Stomach (tissue), 4 donors: ENCODE measurements at regions not wholly inside any gene's neighbourhood (a gene's known extent, or its start where the extent isn't known, plus 50 kb on each side); places are given as distances from the start of the nearest gene placed in this dataset.

Source experiments
- EP300 ChIP-seq: sonication (generic); formaldehyde crosslinking; IDR thresholded peaks from one replicate; pipeline ENCODE4 v1.6.1; 2017; ENCODE audit warnings: antibody characterized with exemption
- POLR2A ChIP-seq, 4 donors: fragments of 450-650 bp; IDR thresholded peaks; one replicate each; pipeline ENCODE4 v1.6.1; 2016; ENCODE audit warnings: antibody characterized with exemption in 4 of 4, control low read depth in 2 of 4, mild to moderate bottlenecking in 1 of 4, moderate library complexity in 1 of 4
- POLR2AphosphoS5 ChIP-seq, 3 donors: sonication (generic); formaldehyde crosslinking; IDR thresholded peaks; one replicate each; pipeline ENCODE4 v1.6.1; 2016; ENCODE audit warnings: antibody characterized with exemption in 3 of 3
- TF ChIP-seq, protein P1 (sequence below), 7 experiments: fragments of 450-650 bp in 4 of 7; fragments of 200-600 bp in 3 of 7; sonication (generic) in 3 of 7; IDR thresholded peaks; one replicate each; pipeline ENCODE4 v1.5.1; 2016 to 2019; ENCODE audit warnings: antibody characterized with exemption in 7 of 7, control low read depth in 2 of 7, mild to moderate bottlenecking in 1 of 7

DNA sequence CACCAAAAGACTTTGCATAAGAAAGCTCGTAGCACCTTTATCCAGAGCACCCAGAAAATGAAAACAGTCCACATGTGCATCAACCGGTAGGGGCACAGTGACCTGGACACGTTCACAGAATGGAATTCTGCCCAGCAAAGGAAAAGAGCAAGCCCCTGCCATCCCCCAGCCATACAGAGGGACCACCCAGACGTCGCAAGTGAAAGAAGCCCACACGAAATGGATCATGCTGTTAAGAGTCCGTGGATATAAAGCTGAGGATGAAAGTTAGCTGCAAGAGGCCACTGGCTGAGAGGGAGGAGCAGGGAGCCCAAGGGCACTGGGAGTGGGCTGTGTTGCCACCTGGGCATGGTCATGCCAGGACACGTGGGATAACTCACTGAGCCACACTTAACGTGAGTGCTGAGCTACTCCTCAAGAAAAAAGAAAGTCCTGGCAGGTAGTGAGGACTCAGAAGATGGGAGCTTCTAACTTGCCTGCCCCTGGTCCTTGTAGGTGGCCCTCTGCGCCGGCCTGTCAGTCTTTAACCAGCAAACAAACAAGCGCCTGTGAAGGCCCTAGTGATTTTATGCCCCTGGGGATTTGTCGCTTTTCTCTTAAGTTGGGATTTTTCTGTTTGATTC, 190.7 kb downstream of the C16orf95 start:
- TF ChIP-seq, protein P1, sequence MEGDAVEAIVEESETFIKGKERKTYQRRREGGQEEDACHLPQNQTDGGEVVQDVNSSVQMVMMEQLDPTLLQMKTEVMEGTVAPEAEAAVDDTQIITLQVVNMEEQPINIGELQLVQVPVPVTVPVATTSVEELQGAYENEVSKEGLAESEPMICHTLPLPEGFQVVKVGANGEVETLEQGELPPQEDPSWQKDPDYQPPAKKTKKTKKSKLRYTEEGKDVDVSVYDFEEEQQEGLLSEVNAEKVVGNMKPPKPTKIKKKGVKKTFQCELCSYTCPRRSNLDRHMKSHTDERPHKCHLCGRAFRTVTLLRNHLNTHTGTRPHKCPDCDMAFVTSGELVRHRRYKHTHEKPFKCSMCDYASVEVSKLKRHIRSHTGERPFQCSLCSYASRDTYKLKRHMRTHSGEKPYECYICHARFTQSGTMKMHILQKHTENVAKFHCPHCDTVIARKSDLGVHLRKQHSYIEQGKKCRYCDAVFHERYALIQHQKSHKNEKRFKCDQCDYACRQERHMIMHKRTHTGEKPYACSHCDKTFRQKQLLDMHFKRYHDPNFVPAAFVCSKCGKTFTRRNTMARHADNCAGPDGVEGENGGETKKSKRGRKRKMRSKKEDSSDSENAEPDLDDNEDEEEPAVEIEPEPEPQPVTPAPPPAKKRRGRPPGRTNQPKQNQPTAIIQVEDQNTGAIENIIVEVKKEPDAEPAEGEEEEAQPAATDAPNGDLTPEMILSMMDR (IDR thresholded peaks at IDR 0.05) = no peak
- TF ChIP-seq POLR2A (IDR thresholded peaks at IDR 0.05) (no peak), EP300 (no peak), POLR2AphosphoS5 (IDR thresholded peaks at IDR 0.05) (no peak)
